OCI-LY1 (cell line): ENCODE measurements at regions not wholly inside any gene's neighbourhood (a gene's known extent, or its start where the extent isn't known, plus 50 kb on each side); places are given as distances from the start of the nearest gene placed in this dataset.
A peak's percentile ranks its signal among the peaks of the same experiment; 100 is the strongest.

Experiments used
- EZH2 ChIP-seq: fragments of 200-600 bp; sonication (generic), shearing (Covaris generic); IDR thresholded peaks from 2 replicates; pipeline ENCODE4 v1.8.0; 2017; ENCODE audit warnings: borderline replicate concordance, mixed run types, mild to moderate bottlenecking, antibody characterized with exemption, low read length, moderate library complexity, mixed read lengths
- TF ChIP-seq, protein P1 (sequence below): fragments of 200-600 bp; sonication (generic), shearing (Covaris generic); IDR thresholded peaks from 2 replicates; pipeline ENCODE4 v1.5.1; 2017; ENCODE audit warnings: mild to moderate bottlenecking, antibody characterized with exemption, low read length, moderate library complexity, mixed read lengths

DNA sequence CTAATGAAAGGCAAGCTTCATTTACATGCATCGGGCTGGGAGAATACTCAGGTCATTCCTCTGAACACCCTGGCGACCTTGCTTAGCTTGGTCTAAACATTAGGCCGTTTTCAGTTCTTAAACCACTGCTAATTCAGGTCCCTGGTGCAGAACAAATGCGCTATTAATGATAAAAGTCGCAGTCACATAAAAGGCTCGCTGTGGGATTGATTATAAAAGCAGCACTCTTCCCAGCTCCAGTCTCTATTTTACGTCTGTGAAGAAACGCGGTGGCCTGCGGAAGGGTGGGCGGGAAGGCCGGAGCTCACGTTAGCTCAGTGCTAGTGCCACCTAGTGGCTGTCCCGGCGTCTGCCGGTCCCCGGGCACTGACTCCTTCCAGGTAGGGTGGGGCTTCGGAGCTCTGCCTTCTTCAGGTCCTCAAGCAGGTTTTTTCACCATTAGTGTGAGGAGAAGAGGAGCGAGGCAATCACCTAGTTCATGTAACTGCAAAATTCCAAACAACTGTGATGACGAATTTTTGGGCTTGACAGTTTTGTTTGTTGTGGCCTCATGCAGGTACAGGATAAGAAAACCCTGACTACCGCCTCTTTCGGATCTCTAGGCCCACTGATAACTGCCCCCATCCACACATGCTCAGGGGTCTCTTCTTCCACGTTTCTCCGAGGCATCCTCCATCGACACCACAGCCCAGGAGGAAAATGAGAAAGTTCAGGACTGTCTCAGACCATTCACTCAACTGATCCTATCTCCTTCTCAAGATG lies 66.5 kb upstream of the CLMP start:
- TF ChIP-seq, protein P1, sequence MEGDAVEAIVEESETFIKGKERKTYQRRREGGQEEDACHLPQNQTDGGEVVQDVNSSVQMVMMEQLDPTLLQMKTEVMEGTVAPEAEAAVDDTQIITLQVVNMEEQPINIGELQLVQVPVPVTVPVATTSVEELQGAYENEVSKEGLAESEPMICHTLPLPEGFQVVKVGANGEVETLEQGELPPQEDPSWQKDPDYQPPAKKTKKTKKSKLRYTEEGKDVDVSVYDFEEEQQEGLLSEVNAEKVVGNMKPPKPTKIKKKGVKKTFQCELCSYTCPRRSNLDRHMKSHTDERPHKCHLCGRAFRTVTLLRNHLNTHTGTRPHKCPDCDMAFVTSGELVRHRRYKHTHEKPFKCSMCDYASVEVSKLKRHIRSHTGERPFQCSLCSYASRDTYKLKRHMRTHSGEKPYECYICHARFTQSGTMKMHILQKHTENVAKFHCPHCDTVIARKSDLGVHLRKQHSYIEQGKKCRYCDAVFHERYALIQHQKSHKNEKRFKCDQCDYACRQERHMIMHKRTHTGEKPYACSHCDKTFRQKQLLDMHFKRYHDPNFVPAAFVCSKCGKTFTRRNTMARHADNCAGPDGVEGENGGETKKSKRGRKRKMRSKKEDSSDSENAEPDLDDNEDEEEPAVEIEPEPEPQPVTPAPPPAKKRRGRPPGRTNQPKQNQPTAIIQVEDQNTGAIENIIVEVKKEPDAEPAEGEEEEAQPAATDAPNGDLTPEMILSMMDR = peak; percentile 72
- no peak for TF ChIP-seq EZH2
